GM12875 (cell line): ENCODE measurements at regions not wholly inside any gene's neighbourhood (a gene's known extent, or its start where the extent isn't known, plus 50 kb on each side); places are given as distances from the start of the nearest gene placed in this dataset.

ENCODE experiments used
- H3K4me3 ChIP-seq: one replicate; pipeline ENCODE4 v1.5.1; 2011; ENCODE audit warnings: low read depth, low read length, control low read depth
- TF ChIP-seq, protein P1 (sequence below): IDR thresholded peaks from 2 replicates; pipeline ENCODE4 v1.5.1; 2011; ENCODE audit warnings: low read depth, mild to moderate bottlenecking, control low read depth, inconsistent platforms, low read length, moderate library complexity, borderline replicate concordance; ENCODE audit not compliant: insufficient read depth

DNA sequence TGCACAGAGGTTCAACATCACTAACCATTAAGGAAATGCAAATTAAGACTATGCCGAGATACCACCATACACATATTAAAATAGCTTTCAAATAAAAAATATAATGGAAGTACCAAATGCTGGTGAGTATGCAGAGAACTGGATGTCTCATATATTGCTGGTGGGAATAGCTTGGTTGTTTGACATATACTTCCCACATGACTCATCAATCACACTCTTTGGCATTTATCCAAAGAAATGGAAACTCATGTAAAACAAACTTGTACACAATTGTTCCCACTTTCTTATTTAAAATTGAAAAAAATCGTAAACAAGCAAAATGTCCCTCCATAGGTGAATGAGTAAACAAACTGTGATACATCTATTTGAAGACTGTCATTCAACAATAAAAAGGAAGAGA lies 982.6 kb upstream of the ATXN8OS start:
- H3K4me3 ChIP-seq = no peak overlapping the region
- TF ChIP-seq, protein P1, sequence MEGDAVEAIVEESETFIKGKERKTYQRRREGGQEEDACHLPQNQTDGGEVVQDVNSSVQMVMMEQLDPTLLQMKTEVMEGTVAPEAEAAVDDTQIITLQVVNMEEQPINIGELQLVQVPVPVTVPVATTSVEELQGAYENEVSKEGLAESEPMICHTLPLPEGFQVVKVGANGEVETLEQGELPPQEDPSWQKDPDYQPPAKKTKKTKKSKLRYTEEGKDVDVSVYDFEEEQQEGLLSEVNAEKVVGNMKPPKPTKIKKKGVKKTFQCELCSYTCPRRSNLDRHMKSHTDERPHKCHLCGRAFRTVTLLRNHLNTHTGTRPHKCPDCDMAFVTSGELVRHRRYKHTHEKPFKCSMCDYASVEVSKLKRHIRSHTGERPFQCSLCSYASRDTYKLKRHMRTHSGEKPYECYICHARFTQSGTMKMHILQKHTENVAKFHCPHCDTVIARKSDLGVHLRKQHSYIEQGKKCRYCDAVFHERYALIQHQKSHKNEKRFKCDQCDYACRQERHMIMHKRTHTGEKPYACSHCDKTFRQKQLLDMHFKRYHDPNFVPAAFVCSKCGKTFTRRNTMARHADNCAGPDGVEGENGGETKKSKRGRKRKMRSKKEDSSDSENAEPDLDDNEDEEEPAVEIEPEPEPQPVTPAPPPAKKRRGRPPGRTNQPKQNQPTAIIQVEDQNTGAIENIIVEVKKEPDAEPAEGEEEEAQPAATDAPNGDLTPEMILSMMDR = no peak

DNA sequence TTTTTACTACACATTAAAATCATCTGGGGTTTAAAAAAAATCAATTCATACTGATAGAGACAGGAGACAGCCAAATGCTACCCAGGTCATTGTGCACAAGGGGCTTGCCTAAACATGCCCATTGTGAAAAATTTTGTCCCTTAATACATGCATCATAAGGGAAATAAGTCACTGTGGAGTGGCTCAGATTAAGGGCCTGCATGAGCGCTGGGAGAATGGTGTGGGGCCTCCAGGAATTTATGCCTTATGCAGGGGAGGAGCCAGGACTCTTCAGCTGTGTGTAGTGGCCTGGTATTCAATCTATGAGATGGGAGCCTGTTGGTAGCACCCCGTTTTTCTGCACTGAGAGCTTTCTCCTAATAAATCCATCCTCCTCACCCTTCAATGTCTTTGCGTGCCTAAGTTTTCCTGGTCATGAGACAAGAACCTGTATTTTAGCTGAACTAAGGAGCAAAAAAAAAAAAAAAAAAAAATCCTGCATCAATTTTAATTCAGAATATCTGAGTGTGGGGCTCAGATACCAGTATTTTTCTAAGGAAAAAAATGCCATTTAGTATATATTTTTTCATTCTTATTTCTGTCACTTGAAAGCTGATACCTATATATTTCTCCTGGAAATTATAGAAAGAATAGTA lies 997.6 kb upstream of the ATXN8OS start:
- no peak overlapping the region for H3K4me3 ChIP-seq
- TF ChIP-seq, protein P1 = no peak

DNA sequence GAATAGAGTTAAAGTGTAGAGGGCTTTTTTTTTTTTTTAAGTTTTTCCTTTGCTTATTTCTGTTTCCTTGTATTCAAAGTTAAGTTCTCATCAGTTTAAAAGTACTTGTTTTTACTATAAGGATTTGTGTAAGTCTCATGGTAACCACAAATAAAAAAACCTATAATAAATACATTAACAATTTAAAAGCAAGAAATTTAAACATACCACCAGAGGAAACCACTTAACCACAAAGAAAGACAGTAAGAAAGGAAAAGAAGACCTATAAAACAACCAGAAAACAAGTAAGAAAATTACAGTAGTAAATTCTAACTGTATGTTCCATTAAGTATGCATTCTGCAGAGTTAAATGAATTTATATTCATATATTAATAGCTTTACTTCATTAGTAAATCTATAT lies 999.1 kb upstream of the ATXN8OS start:
- TF ChIP-seq, protein P1 = no peak
- no peak overlapping the region for H3K4me3 ChIP-seq

DNA sequence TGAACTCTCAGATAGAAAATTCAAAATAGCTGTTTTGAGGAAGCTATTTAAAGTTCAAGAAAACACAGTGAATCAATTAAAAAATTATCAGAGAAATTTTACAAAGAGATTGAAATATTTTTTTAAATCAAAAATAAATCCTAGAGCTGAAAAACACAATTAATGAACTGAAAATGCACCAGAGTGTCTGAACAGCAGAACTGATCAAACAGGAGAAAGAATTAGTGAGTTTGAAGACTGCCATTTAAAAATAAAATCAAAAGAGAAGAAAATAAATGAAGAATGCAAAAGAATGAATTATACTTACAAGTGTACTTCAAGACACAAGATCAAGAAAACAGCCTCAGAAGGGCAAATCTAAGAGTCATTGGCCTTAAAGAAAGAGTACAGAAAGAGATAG lies 1000.2 kb upstream of the ATXN8OS start:
- H3K4me3 ChIP-seq = no peak overlapping the region
- TF ChIP-seq, protein P1 = no peak

DNA sequence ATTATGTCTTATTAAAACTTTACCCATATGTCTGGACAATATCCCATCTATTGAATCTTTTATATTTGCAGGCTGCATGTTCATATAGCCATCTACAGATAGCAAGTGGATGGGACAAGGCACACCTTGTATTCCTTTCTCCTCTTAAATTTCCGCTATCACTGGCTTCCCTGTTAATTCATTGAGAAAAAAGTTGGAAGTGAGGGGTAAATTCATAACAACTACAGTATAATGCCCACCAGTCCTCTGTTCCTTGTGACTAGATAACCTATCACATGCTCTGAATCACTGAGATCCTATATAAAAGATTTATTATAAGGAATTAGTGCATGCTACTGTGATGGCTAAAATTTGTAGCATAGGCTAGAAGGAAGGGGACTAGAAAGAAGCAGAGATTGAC lies 1005.8 kb upstream of the ATXN8OS start:
- no peak overlapping the region for H3K4me3 ChIP-seq
- TF ChIP-seq, protein P1 = no peak

DNA sequence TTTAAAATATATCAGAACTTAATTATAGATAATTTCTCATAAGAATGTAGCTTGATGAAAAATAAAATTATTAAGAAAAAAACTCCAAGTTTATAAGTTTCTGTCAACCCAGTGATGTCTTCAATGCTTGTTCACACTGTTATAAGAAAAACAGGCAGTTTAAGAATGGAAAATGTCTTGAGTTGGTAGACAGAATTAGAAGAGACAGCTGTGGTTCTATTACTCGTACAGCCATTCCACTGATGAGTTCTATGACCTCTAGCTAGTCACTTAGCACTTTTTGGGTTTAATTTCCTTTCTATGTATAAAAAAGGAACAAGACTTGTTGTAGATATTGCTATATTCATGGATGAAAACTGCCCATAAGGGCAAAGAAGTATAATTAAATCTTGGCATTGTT lies 1013.1 kb upstream of the ATXN8OS start:
- no peak overlapping the region for H3K4me3 ChIP-seq
- TF ChIP-seq, protein P1 = no peak

DNA sequence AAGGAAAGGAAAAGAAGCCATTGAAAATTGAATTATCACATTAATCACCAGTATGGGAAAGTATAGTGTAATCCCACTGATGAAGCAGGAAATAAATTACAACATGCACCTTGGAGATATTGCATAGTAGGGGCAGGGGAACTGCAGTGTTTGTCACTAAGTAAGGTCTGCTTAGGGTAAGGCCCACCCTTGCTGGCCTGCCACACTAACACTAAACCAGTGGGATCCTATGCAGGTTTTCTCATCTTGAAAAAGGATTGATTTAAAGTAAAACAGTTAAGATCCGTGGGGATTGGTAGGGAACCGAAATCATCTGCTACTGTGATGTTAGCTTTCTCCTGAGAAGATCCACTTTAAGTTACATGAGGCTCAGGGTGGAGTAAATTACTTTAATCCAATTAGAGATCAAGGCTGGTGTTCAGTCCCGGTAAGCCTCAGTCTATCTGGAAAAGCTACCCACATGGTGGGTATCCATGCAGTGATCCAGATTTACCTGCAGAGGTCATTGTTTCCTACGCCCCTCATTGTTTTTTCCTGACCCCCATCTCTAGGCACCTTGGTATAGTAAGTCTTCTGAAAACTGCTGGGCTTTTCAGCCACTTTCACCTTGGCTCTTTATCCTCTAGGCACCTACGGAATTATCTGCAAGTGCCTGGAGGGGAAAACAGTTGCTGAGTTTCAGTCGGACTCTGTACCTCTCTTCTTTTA lies 1014.9 kb upstream of the ATXN8OS start:
- TF ChIP-seq, protein P1 = no peak

More for the DNA sequence above, 1014.9 kb upstream of the ATXN8OS start:
- no peak overlapping the region for H3K4me3 ChIP-seq
